Endothelial cell (in vitro differentiated cells): ENCODE measurements at regions not wholly inside any gene's neighbourhood (a gene's known extent, or its start where the extent isn't known, plus 50 kb on each side); places are given as distances from the start of the nearest gene placed in this dataset.

Source experiments
- DNase-seq: peaks from one replicate; pipeline ENCODE4 v3.0.0; 2021; ENCODE audit warnings: low spot score
- H3K27ac Mint-ChIP-seq: one replicate; pipeline ENCODE4 v1.8.0; 2021; ENCODE audit warnings: mixed read lengths, inconsistent platforms; ENCODE audit not compliant: unreplicated experiment
- H3K27me3 Mint-ChIP-seq: one replicate; pipeline ENCODE4 v1.8.0; 2021; ENCODE audit warnings: mild to moderate bottlenecking, moderate library complexity, mixed read lengths, inconsistent platforms; ENCODE audit not compliant: unreplicated experiment
- H3K36me3 Mint-ChIP-seq: one replicate; pipeline ENCODE4 v1.8.0; 2021; ENCODE audit warnings: mild to moderate bottlenecking, low read depth, mixed read lengths, inconsistent platforms; ENCODE audit not compliant: unreplicated experiment
- H3K4me1 Mint-ChIP-seq: one replicate; pipeline ENCODE4 v1.8.0; 2021; ENCODE audit warnings: mild to moderate bottlenecking, mixed read lengths, inconsistent platforms; ENCODE audit not compliant: unreplicated experiment
- H3K4me3 Mint-ChIP-seq: one replicate; pipeline ENCODE4 v1.8.0; 2021; ENCODE audit warnings: mild to moderate bottlenecking, mixed read lengths, inconsistent platforms; ENCODE audit not compliant: unreplicated experiment
- H3K9me3 Mint-ChIP-seq: one replicate; pipeline ENCODE4 v1.8.0; 2021; ENCODE audit warnings: mixed read lengths, inconsistent platforms; ENCODE audit not compliant: unreplicated experiment
- CTCF ChIP-seq: fragments of 200-600 bp; sonication (generic); IDR thresholded peaks from one replicate; pipeline ENCODE4 v1.5.0; 2021; ENCODE audit warnings: antibody characterized with exemption; ENCODE audit not compliant: unreplicated experiment

GRCh38 chr11:129273944-129274711 is 82.0 kb upstream of the ARHGAP32 start:
- no peak for TF ChIP-seq CTCF
- no peak for DNase-seq
- H3K4me3 Mint-ChIP-seq: no peak overlapping the region
- no peaks in the 10 kb centered on the region for H3K27me3 Mint-ChIP-seq
- H3K9me3 Mint-ChIP-seq: no peaks in the 10 kb centered on the region
- no peak overlapping the region for H3K27ac Mint-ChIP-seq
- H3K36me3 Mint-ChIP-seq: no peaks in the 10 kb centered on the region
- H3K4me1 Mint-ChIP-seq: peaks cover 13% of the 10 kb centered on the region

DNA sequence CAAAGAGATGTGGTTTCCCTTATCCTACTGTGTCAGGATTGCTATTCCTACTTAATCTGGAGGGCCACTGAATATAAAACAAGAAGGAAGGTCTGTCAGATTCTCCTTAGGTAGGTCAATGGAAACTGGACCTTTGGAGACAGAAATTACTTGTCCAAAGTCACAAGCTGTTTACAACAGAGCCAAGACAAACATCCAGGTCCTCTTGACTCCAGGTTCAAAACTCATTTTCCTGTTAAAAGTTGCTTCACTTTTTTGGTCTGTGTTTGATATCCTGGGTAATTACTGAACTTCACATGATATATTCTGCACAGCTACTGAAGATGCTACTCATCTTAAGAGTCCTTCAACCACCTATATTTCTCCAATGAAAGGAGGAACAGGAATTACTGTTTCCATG is 81.2 kb upstream of the ARHGAP32 start:
- Mint-ChIP-seq H3K27ac (no peak overlapping the region), H3K36me3 (no peaks in the 10 kb centered on the region), H3K9me3 (no peaks in the 10 kb centered on the region), H3K27me3 (no peaks in the 10 kb centered on the region), H3K4me3 (no peak overlapping the region), H3K4me1 (peaks cover 11% of the 10 kb centered on the region)
- TF ChIP-seq CTCF: no peak
- no peak for DNase-seq

GRCh38 chr11:129271030-129271429 is 78.9 kb upstream of the ARHGAP32 start:
- DNase-seq: no peak
- Mint-ChIP-seq H3K9me3 (no peaks in the 10 kb centered on the region), H3K36me3 (no peaks in the 10 kb centered on the region), H3K27ac (no peak overlapping the region), H3K4me3 (no peak overlapping the region), H3K4me1 (peaks cover 14% of the 10 kb centered on the region), H3K27me3 (no peaks in the 10 kb centered on the region)
- no peak for TF ChIP-seq CTCF

GRCh38 chr11:129270446-129270845 is 78.3 kb upstream of the ARHGAP32 start:
- TF ChIP-seq CTCF: no peak
- no peaks in the 10 kb centered on the region for H3K36me3 Mint-ChIP-seq
- peaks cover 2% of the 10 kb centered on the region for H3K27me3 Mint-ChIP-seq
- DNase-seq: no peak
- H3K27ac Mint-ChIP-seq: no peak overlapping the region
- H3K4me1 Mint-ChIP-seq: peaks cover 12% of the 10 kb centered on the region
- no peaks in the 10 kb centered on the region for H3K9me3 Mint-ChIP-seq
- no peak overlapping the region for H3K4me3 Mint-ChIP-seq

DNA sequence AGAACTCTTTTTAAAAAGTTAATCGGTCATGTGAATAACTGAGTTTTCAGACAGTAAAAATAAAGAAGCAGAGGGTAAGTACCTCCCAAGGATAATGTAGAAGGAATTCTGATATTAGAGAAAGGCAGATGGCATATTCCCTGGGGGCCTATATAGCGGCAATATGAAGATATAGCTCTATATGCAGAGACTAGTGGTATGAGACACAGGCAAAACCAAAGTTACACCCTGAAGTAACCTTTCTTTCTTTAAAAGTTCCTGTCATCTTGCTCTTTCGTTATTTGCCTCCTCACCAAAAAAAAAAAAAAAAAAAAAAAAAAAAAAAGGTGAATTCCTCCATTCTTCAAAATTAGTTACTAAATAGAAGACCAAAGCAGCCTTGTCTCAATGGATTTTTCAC is 76.2 kb upstream of the ARHGAP32 start:
- Mint-ChIP-seq H3K36me3 (no peaks in the 10 kb centered on the region), H3K4me1 (peaks cover 12% of the 10 kb centered on the region), H3K9me3 (no peaks in the 10 kb centered on the region), H3K4me3 (no peak overlapping the region), H3K27ac (no peak overlapping the region), H3K27me3 (peaks cover 3% of the 10 kb centered on the region)
- no peak for TF ChIP-seq CTCF
- DNase-seq: no peak
